Activated CD8-positive, alpha-beta T cell treated with anti-CD3 and anti-CD28 coated beads, Interleukin-2, amount 10 ng/mL, durations not matched to agents 7 days and 5 days (primary cell): ENCODE measurements at regions not wholly inside any gene's neighbourhood (a gene's known extent, or its start where the extent isn't known, plus 50 kb on each side); places are given as distances from the start of the nearest gene placed in this dataset.

Experiments used
- ATAC-seq: fragments of 150-1000 bp; cut with Tn5 transposase; one replicate; pipeline ENCODE4 v1.10.0; 2021; ENCODE audit warnings: moderate library complexity
- CTCF ChIA-PET: fragments of 350-600 bp; sonication (Branson Sonifier 250); formaldehyde crosslinking; loops from one replicate; lab custom pipeline; 2021; ENCODE audit warnings: antibody characterized with exemption; lab: Charles Lee
- POLR2A ChIA-PET: fragments of 350-600 bp; sonication (Branson Sonifier 250); formaldehyde crosslinking; loops from one replicate; lab custom pipeline; 2021; ENCODE audit warnings: antibody characterized with exemption; lab: Charles Lee
- DNase-seq: peaks from one replicate; pipeline ENCODE4 v3.0.0-alpha.2; 2020
- H3K27ac Mint-ChIP-seq: one replicate; pipeline ENCODE4 v1.8.0; 2021; ENCODE audit warnings: mild to moderate bottlenecking, mixed read lengths
- H3K27me3 Mint-ChIP-seq: one replicate; pipeline ENCODE4 v1.8.0; 2021; ENCODE audit warnings: low read depth, mixed read lengths
- H3K36me3 Mint-ChIP-seq: one replicate; pipeline ENCODE4 v1.8.0; 2021; ENCODE audit warnings: low read depth, mixed read lengths
- H3K4me1 Mint-ChIP-seq: one replicate; pipeline ENCODE4 v1.8.0; 2021; ENCODE audit warnings: low read depth, mixed read lengths
- H3K4me3 Mint-ChIP-seq: one replicate; pipeline ENCODE4 v1.8.0; 2021; ENCODE audit warnings: mild to moderate bottlenecking, mixed read lengths
- H3K9me3 Mint-ChIP-seq: one replicate; pipeline ENCODE4 v1.8.0; 2022; ENCODE audit warnings: mixed read lengths; ENCODE audit not compliant: insufficient read depth

DNA sequence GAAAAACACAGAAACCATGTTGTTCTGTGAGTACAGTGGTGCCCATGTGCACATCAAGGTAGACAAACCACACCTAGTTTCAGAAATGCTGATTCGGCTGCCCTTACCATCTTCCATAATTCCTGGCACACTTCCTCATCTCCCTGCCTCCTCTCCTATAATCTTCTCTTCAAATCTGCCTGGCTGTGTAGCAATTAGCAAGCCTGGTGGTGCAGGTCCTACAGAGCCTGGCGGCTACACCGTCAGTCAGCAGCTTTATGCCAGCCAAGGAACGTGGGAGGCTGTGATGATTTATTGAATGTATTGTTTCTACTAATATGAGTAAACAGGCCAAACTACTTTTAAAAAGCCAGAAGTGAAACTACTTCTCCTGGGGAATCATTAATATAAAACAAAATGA lies 106.8 kb downstream of the SEMA6D start:
- no peak for DNase-seq

DNA sequence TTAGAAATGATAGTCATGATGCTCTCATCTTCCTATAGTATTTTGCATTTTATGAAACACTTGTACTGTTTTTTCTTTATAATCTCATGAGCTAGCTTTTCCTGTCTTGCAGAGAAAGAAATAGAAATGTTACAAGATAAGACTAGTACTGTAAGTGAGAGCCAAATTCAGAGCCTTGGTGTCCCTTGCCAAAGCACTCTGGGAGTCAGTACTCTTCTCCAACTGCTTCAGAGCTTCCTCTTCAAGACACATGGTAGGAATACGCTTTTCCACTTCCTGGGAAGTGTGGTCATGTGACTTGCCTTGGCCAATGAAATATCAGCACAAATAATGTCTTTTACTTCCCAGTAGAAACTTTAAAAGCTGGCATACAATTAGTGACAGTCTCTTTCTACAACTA lies 112.4 kb downstream of the SEMA6D start:
- H3K36me3 Mint-ChIP-seq, result no peaks in the 10 kb centered on the region
- no peak for DNase-seq

More for the DNA sequence above, 106.8 kb downstream of the SEMA6D start:
- Mint-ChIP-seq H3K4me1 (no peaks in the 10 kb centered on the region), H3K4me3 (no peak overlapping the region), H3K36me3 (no peaks in the 10 kb centered on the region), H3K27me3 (no peaks in the 10 kb centered on the region), H3K9me3 (no peaks in the 10 kb centered on the region), H3K27ac (no peak overlapping the region)
- POLR2A ChIA-PET, result no interaction called here
- CTCF ChIA-PET, result no interaction called here
- ATAC-seq, result no peak

DNA sequence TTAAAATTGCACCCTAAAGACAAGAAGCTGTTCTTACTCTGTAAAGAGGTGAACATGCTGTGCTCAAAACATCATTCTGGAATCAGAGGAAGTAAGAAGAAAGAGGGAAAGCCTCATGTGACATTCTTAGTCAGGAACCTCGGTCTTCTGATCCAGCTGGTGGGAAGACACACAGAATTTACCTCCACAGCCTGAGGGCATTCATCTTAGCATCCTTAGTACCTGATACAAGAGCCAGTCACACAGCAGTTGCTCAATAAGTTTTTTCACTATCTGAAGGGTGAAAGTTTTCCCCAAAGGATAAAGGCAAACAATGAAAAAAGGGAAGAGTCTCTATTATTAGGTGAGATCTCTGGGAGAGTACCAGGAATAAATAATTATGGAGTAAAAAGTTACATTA lies 116.8 kb downstream of the SEMA6D start:
- CTCF ChIA-PET, result no interaction called here
- H3K4me3 Mint-ChIP-seq, result no peak overlapping the region

More for the DNA sequence above, 112.4 kb downstream of the SEMA6D start:
- Mint-ChIP-seq H3K27me3 (no peaks in the 10 kb centered on the region), H3K9me3 (no peaks in the 10 kb centered on the region), H3K27ac (no peak overlapping the region), H3K4me3 (no peak overlapping the region), H3K4me1 (no peaks in the 10 kb centered on the region)
- POLR2A ChIA-PET, result no interaction called here
- ATAC-seq, result no peak
- CTCF ChIA-PET, result no interaction called here

DNA sequence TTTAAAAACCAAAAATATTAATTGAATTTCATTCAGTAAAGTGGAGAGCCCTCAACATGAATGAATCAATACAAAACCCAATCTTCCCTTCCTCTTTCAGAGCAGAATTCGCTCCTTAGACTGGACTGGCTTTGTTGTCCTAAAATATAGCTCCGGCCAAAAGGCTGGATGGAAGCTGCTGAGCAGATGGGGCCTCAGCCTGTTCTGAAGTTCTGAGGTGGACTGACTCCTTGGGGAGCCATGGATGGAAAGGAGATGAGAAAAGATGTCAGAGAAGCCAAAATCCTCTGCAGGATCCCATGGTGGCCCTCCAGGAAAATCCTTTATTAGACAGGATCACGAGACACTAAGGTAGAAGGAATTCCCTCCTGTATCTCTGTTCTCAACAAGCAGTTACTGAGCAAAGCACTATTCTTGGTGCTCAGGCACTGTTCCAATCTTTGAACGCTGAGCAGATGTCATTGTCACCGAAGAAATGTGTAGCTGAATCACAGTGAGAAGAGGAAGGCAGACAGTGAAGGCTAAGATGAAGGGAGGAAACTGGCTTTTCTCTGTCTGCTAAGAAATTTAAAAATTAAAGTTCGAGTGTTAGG lies 122.0 kb downstream of the SEMA6D start:
- Mint-ChIP-seq H3K4me3 (no peak overlapping the region), H3K36me3 (no peaks in the 10 kb centered on the region), H3K4me1 (no peaks in the 10 kb centered on the region), H3K27ac (no peak overlapping the region), H3K9me3 (no peaks in the 10 kb centered on the region), H3K27me3 (no peaks in the 10 kb centered on the region)
- ChIA-PET CTCF (no interaction called here), POLR2A (no interaction called here)
- ATAC-seq (no peak), DNase-seq (no peak)

More for the DNA sequence above, 116.8 kb downstream of the SEMA6D start:
- Mint-ChIP-seq H3K27me3 (no peaks in the 10 kb centered on the region), H3K36me3 (no peaks in the 10 kb centered on the region), H3K9me3 (no peaks in the 10 kb centered on the region), H3K4me1 (no peaks in the 10 kb centered on the region), H3K27ac (no peak overlapping the region)
- ATAC-seq (no peak), DNase-seq (no peak)
- POLR2A ChIA-PET, result no interaction called here

DNA sequence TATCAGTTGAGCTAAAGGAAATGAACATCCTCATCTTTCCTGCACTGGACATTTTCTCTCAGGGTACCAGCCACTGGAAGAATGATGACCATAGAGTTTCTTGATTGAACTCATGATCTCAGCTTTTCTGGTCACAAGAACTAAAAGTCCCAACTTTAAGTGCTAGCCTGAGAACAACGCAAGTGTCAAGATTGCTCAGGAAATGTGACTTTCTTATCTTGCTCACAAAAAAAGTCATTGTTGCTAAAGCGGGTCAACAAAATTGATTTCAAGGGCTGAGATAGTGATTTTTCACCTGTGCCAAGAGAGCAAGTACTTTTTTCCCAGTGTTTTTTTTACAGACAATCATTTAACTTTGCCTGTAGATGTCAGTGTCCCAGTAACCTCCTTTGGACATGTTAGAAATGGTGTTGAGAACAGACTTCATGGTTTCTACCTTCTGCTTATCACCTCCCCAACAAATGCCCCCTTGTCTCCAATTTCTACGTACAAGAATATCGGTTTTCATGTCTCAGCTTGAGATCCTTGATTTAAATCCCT lies 125.9 kb downstream of the SEMA6D start:
- no peaks in the 10 kb centered on the region for H3K36me3 Mint-ChIP-seq
- CTCF ChIA-PET, result no interaction called here

DNA sequence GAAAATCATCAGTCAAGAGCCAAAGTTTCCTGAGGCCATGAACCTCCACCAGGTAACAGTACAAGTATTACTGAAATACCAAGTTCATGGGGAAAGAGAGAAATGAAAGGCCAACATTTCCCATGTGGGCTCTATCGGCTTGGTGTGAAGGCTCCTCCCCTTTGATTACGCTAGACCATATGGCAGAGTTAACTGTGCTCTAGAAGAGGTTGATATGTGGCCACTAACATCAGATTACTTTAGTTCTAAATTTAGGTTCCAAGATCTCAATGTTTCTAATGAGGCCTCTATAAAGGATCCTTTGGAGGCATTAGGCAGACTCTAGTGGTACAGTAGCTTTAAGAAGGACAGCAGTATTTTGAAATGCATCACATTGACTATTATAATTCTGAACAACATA lies 127.1 kb downstream of the SEMA6D start:
- POLR2A ChIA-PET, result no interaction called here
- CTCF ChIA-PET, result no interaction called here
- no peaks in the 10 kb centered on the region for H3K27me3 Mint-ChIP-seq
- ATAC-seq (no peak), DNase-seq (no peak)
- no peaks in the 10 kb centered on the region for H3K4me1 Mint-ChIP-seq
- no peak overlapping the region for H3K4me3 Mint-ChIP-seq
- no peaks in the 10 kb centered on the region for H3K36me3 Mint-ChIP-seq
- no peak overlapping the region for H3K27ac Mint-ChIP-seq
- H3K9me3 Mint-ChIP-seq, result no peaks in the 10 kb centered on the region

More for the DNA sequence above, 125.9 kb downstream of the SEMA6D start:
- H3K27me3 Mint-ChIP-seq, result no peaks in the 10 kb centered on the region
- H3K27ac Mint-ChIP-seq, result no peak overlapping the region
- DNase-seq (no peak), ATAC-seq (no peak)
- H3K9me3 Mint-ChIP-seq, result no peaks in the 10 kb centered on the region
- H3K4me3 Mint-ChIP-seq, result no peak overlapping the region
- H3K4me1 Mint-ChIP-seq, result no peaks in the 10 kb centered on the region
- POLR2A ChIA-PET, result no interaction called here

DNA sequence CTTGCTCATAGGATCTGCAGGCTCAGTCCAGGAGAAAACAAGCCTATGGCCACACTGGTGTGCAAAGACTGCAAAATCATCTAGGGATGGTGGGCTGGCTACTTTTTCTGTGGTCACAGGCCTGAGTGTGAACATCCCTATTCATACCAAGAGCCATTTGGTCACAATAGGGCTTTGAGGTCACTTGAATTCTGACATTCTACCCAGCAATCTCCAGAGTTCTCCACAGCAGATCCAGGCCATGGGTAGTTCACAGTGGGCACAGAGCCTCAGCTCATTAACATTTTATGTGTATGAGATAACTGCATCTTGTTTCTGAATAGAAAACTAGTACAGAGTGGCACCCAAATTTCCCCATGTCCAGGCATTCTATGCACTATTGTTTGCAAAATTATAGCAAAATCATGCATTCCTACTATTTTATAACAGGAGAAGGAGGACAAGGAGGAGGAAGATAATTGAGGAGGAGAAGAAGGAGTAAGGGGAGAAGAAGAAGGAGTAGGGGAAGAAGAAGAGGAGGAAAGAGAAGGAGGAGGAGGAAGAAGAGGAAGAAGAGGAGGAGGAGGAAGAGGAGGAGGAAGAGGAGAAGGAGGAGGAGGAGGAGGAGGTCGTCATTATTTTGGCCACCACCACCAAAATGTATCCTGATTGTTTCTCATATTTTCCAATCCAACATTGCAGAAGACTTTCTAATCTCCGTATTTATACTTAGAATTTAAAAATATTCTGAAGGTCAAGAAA lies 129.0 kb downstream of the SEMA6D start:
- ATAC-seq (no peak), DNase-seq (no peak)
- CTCF ChIA-PET, result no interaction called here
- no peaks in the 10 kb centered on the region for H3K36me3 Mint-ChIP-seq
- H3K27me3 Mint-ChIP-seq, result no peaks in the 10 kb centered on the region
- no peaks in the 10 kb centered on the region for H3K9me3 Mint-ChIP-seq
- H3K27ac Mint-ChIP-seq, result no peak overlapping the region
- no peaks in the 10 kb centered on the region for H3K4me1 Mint-ChIP-seq
- H3K4me3 Mint-ChIP-seq, result no peak overlapping the region
- POLR2A ChIA-PET, result no interaction called here

DNA sequence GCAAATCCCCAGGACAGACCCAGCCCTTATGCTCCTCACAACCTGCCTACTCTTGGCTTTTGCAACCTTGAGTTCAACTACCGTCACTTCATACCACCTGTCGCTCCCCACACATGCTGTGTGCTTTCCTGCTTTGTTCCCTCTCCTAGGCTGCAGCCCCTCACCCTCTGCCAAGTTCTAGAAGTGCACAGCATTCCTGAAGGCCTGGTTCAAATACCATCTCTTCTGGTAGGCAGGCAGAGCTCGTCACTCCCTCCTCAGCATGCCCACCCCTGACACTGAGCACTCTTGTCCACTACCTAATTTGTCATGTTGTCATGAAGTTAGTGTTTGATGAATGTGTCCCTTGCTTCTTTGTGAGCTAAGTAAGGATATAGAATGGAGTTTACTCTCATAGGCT lies 129.6 kb downstream of the SEMA6D start:
- Mint-ChIP-seq H3K27me3 (no peaks in the 10 kb centered on the region), H3K36me3 (no peaks in the 10 kb centered on the region), H3K4me3 (no peak overlapping the region), H3K27ac (no peak overlapping the region), H3K9me3 (no peaks in the 10 kb centered on the region), H3K4me1 (no peaks in the 10 kb centered on the region)
- no peak for ATAC-seq
- DNase-seq, result no peak
- CTCF ChIA-PET, result no interaction called here
- POLR2A ChIA-PET, result no interaction called here

DNA sequence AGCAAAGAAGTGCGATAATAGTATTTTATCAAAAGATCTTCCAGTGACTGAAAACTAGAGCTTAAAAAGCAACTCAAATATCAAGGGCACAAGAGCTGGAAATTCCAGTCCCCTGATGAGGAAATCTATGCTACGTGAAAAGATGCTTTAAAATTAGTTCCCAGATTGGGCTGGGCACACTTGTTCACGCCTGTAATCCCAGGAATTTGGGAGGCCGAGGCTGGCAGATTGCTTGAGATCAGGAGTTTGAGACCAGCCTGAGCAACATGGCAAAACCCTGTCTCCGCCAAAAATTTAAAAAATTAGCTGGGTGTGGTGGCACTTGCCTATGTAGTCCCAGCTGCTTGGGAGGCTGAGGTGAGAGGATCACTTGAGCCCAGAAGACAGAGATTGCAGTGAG lies 138.8 kb downstream of the SEMA6D start:
- ChIA-PET CTCF (no interaction called here), POLR2A (no interaction called here)
- no peaks in the 10 kb centered on the region for H3K36me3 Mint-ChIP-seq
- H3K27me3 Mint-ChIP-seq, result no peaks in the 10 kb centered on the region
- ATAC-seq (no peak), DNase-seq (no peak)
- no peaks in the 10 kb centered on the region for H3K4me1 Mint-ChIP-seq
- H3K9me3 Mint-ChIP-seq, result no peaks in the 10 kb centered on the region
- H3K4me3 Mint-ChIP-seq, result no peak overlapping the region
- no peak overlapping the region for H3K27ac Mint-ChIP-seq

DNA sequence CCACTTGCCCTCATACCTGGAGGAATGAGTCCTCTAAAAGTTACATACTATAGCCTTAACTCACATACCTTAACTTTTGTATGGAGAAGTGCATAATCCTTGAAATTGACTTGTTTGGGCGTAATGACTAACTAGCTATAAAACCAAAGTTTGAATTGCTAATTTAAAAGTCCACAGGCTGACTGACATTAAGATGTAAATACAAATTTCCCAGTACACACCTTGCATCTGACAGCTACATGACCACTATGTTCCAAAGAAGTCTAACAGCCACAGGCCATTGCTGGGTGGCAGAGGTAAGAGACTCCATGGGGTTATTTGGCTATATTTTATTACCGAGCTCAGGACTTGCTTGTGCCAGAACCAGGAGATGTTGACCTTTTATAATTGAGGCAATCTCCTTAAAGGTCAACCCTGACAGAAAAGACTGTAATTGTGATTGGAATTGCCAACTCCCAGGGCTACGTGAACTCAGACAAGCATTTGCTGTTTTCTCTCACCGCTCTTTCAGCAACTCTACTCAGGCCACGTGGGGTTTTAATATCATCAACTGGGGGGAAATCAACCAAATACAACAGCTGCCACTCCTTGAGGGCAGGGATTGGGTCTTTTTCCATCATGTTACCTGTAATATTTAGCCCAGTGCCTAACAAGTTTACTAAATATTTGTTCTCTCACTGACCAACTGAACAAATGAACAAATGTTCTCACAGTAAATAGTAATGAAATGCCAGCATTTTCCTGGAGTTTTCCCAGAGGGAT lies 139.9 kb downstream of the SEMA6D start:
- H3K36me3 Mint-ChIP-seq, result no peaks in the 10 kb centered on the region
- no peak overlapping the region for H3K27ac Mint-ChIP-seq
- ATAC-seq (no peak), DNase-seq (no peak)
- H3K4me3 Mint-ChIP-seq, result no peak overlapping the region
- H3K9me3 Mint-ChIP-seq, result no peaks in the 10 kb centered on the region
- no peaks in the 10 kb centered on the region for H3K4me1 Mint-ChIP-seq
- no peaks in the 10 kb centered on the region for H3K27me3 Mint-ChIP-seq
- POLR2A ChIA-PET, result no interaction called here
- CTCF ChIA-PET, result no interaction called here

DNA sequence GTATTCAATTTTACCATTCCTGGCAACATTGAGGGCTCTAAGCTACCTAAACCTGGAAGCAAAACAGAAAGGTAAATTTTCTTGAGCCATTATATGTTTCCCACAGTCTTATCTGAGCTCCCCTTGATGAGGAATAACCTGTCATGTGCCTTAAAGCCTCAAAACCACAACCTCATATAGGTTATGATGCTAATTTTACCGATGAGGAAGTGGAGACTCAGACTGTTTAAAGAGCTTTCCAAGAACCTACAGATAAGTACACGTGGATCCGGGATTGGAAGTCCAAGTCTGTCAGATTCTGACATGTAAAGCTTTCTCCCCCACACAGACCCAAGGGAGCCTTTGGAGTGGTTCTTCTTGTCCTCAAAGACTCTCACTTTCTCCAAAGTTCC lies 140.5 kb downstream of the SEMA6D start:
- no peaks in the 10 kb centered on the region for H3K27me3 Mint-ChIP-seq
- ATAC-seq, result no peak
- POLR2A ChIA-PET, result no interaction called here

More for the DNA sequence above, 140.5 kb downstream of the SEMA6D start:
- CTCF ChIA-PET, result no interaction called here
- no peak for DNase-seq
- no peaks in the 10 kb centered on the region for H3K36me3 Mint-ChIP-seq
- H3K9me3 Mint-ChIP-seq, result no peaks in the 10 kb centered on the region
- H3K4me3 Mint-ChIP-seq, result no peak overlapping the region
- no peaks in the 10 kb centered on the region for H3K4me1 Mint-ChIP-seq
- H3K27ac Mint-ChIP-seq, result no peak overlapping the region
